MG63 (cell line): ENCODE measurements at regions not wholly inside any gene's neighbourhood (a gene's known extent, or its start where the extent isn't known, plus 50 kb on each side); places are given as distances from the start of the nearest gene placed in this dataset.

Experiments used
- DNase-seq: peaks from one replicate; pipeline ENCODE4 v3.0.0-alpha.2; 2020
- H3K27me3 ChIP-seq: fragments of 250-450 bp; sonication (Bioruptor Pico); 2 replicates; pipeline ENCODE4 v1.5.1; 2020; ENCODE audit warnings: mild to moderate bottlenecking, moderate library complexity
- H3K36me3 ChIP-seq: fragments of 250-450 bp; sonication (Bioruptor Pico); 2 replicates; pipeline ENCODE4 v1.5.1; 2020; ENCODE audit warnings: mild to moderate bottlenecking, moderate library complexity
- H3K4me3 ChIP-seq: fragments of 250-450 bp; sonication (Bioruptor Pico); 2 replicates; pipeline ENCODE4 v1.5.1; 2020; ENCODE audit warnings: mild to moderate bottlenecking, moderate library complexity
- H3K9me3 ChIP-seq: fragments of 250-450 bp; sonication (Bioruptor Pico); 2 replicates; pipeline ENCODE4 v1.5.1; 2020; ENCODE audit warnings: mild to moderate bottlenecking, moderate library complexity

DNA sequence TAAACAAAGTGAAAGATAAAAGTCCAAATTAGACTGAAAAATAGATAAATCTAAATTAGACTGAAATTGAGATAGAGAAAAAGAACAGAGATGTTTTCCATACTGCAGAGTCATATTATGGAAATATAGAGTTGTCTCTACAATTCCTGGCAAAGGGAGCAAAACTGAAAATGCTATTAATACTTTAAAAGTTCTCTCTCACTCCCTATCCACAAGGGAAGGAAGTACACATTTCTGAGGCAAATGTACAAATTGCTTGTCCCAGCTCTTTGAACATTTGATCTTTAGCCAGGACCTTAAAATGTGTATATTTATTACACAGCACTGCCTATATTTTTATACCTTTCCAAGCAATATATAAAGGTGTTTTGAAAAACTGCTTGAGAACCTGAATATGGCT is 225.1 kb upstream of the SEMA6D start:
- no peaks in the 10 kb centered on the region for H3K9me3 ChIP-seq
- H3K4me3 ChIP-seq = no peak overlapping the region
- no peak for DNase-seq
- no peaks in the 10 kb centered on the region for H3K27me3 ChIP-seq
- H3K36me3 ChIP-seq = no peaks in the 10 kb centered on the region

DNA sequence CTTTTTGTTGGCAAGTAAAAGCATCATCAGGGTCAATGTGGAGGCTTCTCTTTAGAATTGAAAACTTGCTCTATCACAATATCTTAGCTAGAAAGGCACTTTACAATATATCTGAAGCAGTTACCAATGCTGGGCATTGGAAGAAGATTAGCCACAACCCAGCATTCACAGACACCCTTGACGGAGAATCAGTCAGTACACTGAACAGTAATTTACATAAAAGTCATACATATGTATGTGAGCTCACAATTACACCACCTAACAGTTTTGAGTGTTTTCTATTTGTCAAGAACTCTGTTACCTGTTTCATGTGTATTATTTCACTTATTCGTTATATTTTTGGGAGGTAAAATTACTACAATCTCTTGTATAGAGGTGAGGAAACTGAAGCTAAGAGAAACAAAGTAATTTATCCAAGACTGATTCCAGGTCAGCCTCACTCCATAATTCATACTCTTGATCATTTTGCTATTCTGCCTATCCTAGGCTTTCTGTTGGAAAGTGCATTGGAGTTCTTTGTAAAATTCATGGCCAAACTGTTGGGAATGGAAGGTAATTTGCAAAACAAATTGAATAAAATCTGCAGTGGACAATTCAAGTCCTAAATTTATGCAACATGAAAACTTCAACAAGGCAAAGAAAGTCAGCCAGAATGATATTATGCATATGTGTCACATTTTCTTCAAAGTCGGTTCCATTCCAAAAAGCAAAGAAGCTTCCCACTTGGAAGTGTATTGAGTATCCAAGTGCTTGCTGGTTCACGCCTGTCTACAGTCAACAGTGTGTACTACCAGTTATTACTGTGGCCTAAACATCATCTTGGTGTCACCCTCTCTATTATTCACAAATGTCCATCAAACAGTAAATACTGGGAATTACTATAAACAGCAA is 223.7 kb upstream of the SEMA6D start:
- DNase-seq = no peak
- Histone ChIP-seq H3K4me3 (no peak overlapping the region), H3K27me3 (no peaks in the 10 kb centered on the region), H3K9me3 (no peaks in the 10 kb centered on the region), H3K36me3 (no peaks in the 10 kb centered on the region)

GRCh38 chr15:47496343-47497185 is 220.7 kb upstream of the SEMA6D start:
- no peak for DNase-seq
- Histone ChIP-seq H3K4me3 (no peak overlapping the region), H3K27me3 (no peaks in the 10 kb centered on the region), H3K9me3 (no peaks in the 10 kb centered on the region), H3K36me3 (no peaks in the 10 kb centered on the region)

DNA sequence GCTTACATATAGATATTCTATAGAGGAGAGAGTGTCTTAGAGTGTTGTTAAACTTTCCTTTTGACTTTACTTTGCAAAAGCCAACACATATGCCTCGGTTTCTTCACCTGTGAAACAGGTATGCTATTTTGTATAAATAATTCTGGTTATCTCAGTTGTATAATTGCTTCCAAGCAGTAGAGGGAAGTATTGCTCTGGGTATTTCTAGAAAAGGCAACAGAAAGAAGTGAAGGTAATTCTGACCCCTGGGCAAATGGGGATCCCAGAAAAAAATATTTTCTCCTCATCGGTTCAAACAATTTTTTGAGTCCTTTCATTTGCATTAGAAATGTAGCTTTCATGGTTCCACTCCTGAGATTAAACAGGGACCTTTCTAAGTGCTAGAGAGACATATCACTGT is 216.5 kb upstream of the SEMA6D start:
- Histone ChIP-seq H3K9me3 (no peaks in the 10 kb centered on the region), H3K36me3 (no peaks in the 10 kb centered on the region), H3K4me3 (no peak overlapping the region), H3K27me3 (no peaks in the 10 kb centered on the region)
- no peak for DNase-seq

DNA sequence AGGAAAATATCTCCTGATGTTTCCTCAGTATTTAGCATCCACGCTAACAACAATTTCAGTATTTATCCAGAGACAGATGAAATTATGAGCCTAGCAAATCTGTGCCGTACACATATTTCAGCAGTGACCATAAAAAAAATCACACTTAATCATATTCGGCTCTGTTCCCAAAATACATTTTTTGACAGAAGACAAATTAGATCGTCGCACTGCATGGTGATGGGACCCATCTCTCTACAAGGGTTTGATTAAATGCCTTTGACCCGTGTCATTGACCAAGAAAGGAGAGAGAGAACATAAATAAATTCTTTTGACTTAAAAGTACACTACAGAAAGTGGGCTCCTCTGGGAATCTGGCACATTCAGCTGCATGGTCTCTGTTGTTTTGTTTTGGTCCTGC is 215.3 kb upstream of the SEMA6D start:
- Histone ChIP-seq H3K9me3 (no peaks in the 10 kb centered on the region), H3K4me3 (no peak overlapping the region), H3K36me3 (no peaks in the 10 kb centered on the region), H3K27me3 (no peaks in the 10 kb centered on the region)
- no peak for DNase-seq

DNA sequence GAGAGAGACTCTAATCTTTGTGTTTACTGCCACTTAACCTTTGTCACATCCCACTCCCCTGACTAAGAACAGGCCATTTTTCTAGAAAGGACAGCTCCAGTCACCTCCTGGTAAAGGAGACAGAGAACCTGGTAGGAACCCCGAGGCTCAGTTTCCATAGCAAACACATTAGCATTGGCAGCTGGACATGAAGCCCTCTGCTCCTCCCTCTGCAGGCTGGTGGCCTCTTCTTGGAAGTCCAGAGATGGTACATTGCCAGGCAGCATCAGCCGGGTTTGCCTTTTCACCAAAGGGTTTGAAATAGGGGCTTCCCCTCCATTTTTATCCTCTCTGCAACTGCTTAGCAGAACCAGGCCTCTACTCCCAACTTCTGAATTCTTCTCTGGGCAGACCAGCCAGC is 213.4 kb upstream of the SEMA6D start:
- no peak overlapping the region for H3K4me3 ChIP-seq
- H3K27me3 ChIP-seq = no peaks in the 10 kb centered on the region
- no peak for DNase-seq

DNA sequence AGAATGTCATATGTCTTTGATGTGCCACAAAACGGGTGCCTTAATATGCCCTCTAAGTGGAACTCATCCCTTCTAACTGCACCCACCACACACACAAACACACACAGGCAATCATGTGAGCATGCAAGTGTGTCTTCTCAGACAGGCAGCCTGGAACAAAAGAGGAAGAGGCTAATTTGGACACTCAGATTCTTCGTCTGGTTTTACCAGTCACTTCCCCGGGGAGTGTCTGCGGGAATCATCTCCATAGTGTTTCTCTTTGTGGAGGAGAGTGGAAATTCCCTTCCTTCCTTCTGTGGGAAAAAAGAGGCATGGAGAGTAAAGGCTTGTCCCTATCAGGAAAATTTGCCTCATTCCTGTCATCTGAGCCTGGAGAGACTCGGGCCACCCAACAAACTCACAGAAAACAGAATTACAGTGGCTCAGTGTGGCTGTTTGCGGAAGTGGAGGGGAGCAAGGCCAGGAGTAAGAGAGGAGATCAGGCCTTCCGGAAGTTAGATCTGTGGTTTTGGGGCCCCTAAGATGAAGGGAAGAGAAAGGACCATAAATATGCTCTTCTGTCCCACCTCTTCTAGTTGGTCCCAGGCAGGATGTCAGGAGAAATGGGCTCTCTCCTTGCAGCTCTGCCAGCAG is 212.6 kb upstream of the SEMA6D start:
- no peaks in the 10 kb centered on the region for H3K27me3 ChIP-seq
- no peaks in the 10 kb centered on the region for H3K9me3 ChIP-seq
- no peaks in the 10 kb centered on the region for H3K36me3 ChIP-seq
- no peak for DNase-seq
- H3K4me3 ChIP-seq = no peak overlapping the region

More for the DNA sequence above, 213.4 kb upstream of the SEMA6D start:
- no peaks in the 10 kb centered on the region for H3K9me3 ChIP-seq
- no peaks in the 10 kb centered on the region for H3K36me3 ChIP-seq

DNA sequence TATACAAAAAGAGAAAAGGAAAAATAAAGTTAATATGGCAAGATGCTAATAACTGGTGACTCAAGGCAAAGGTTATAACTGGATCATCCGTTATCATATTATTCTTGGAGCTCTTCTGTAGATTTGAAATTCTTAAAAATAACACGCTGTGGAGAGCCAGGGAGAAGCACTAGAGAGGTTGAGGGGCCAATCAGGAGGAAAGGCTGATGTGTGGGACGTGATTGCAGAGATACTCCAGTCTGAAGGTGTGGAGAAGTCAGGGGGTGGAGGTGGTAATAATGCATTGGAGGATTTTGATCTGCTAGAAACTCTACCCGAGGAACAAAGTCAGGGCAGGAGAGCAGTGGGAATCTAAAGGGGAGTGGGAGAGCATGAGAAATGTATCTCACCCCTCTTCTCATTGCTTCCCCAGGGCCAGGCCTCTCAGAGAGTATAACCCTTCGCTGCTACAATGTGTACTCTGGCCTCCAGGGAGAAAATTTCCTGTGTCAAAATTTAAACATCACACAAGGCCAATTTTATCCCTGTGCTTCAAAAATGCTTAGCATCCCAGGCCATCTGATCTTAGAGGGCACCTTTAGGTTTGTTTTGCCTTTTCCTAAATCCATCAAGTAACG is 211.5 kb upstream of the SEMA6D start:
- no peak for DNase-seq
- Histone ChIP-seq H3K4me3 (no peak overlapping the region), H3K9me3 (no peaks in the 10 kb centered on the region), H3K27me3 (no peaks in the 10 kb centered on the region), H3K36me3 (no peaks in the 10 kb centered on the region)

- Histone ChIP-seq H3K4me3 (no peak overlapping the region), H3K9me3 (no peaks in the 10 kb centered on the region), H3K27me3 (no peaks in the 10 kb centered on the region), H3K36me3 (no peaks in the 10 kb centered on the region)
- DNase-seq = no peak
Measured at GRCh38 chr15:47506329-47507100, 210.8 kb upstream of the SEMA6D start.

DNA sequence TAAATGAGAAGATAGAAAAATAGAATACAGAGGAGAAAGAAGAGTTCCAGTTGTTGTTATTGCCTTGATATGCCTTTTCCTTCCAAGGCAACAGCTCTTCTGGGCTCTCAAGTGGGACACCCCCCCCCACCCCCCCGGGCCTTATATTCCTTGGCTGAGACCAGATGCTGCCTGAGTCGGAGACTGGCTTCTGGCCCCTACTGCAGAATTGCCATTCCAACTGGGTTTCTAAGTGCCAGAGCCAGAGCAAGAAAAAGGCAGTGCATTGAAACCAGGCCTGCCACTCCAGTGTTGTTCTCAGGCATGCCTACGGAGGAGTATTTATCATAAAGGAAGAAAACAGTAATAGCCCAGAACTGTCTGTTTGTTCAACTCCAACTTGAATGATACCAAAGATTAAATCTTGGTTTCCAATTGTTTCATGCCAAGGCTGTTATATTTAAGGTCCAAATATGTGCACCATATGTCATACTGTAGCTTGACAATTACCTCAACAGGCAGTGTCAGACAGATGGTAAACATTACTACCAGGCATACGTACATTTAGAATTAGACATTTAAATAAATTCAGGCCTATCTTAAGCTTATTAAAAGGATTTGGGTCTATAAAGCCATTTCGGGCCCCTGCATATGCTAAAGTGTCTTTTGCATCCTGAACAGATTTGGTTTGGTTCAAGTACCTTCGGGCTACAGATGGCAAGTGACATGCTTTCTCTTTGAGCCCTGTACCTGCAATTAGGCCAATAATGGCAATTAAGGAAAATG is 209.9 kb upstream of the SEMA6D start:
- Histone ChIP-seq H3K9me3 (no peaks in the 10 kb centered on the region), H3K27me3 (no peaks in the 10 kb centered on the region), H3K4me3 (no peak overlapping the region), H3K36me3 (no peaks in the 10 kb centered on the region)
- no peak for DNase-seq

GRCh38 chr15:47511261-47511660 is 206.0 kb upstream of the SEMA6D start:
- Histone ChIP-seq H3K4me3 (no peak overlapping the region), H3K27me3 (no peaks in the 10 kb centered on the region), H3K9me3 (no peaks in the 10 kb centered on the region), H3K36me3 (no peaks in the 10 kb centered on the region)
- DNase-seq = no peak

- no peak for DNase-seq
- Histone ChIP-seq H3K36me3 (no peaks in the 10 kb centered on the region), H3K27me3 (no peaks in the 10 kb centered on the region), H3K9me3 (no peaks in the 10 kb centered on the region), H3K4me3 (no peak overlapping the region)
Measured at GRCh38 chr15:47513471-47513870, 203.8 kb upstream of the SEMA6D start.

- Histone ChIP-seq H3K27me3 (no peaks in the 10 kb centered on the region), H3K4me3 (no peak overlapping the region), H3K9me3 (no peaks in the 10 kb centered on the region), H3K36me3 (no peaks in the 10 kb centered on the region)
- peak; percentile 39 for DNase-seq
Measured at GRCh38 chr15:47514200-47514652, 203.1 kb upstream of the SEMA6D start.

- Histone ChIP-seq H3K36me3 (no peaks in the 10 kb centered on the region), H3K4me3 (no peak overlapping the region), H3K27me3 (no peaks in the 10 kb centered on the region), H3K9me3 (no peaks in the 10 kb centered on the region)
- DNase-seq = peak; percentile 13
Measured at GRCh38 chr15:47516558-47516957, 200.7 kb upstream of the SEMA6D start.

- no peaks in the 10 kb centered on the region for H3K36me3 ChIP-seq
- no peak for DNase-seq
- no peaks in the 10 kb centered on the region for H3K9me3 ChIP-seq
- H3K4me3 ChIP-seq = no peak overlapping the region
- H3K27me3 ChIP-seq = no peaks in the 10 kb centered on the region
Measured at GRCh38 chr15:47516972-47517371, 200.3 kb upstream of the SEMA6D start.
